Left colon (tissue), 2 donors: ENCODE measurements at regions not wholly inside any gene's neighbourhood (a gene's known extent, or its start where the extent isn't known, plus 50 kb on each side); places are given as distances from the start of the nearest gene placed in this dataset.
"Not testable (repeated sequence)": the region's sequence is repeated elsewhere in the genome, so short reads cannot be mapped to it uniquely, and the experiment has no call there.

Experiments
- ATAC-seq: fragments of 200-7000 bp; cut with Tn5 transposase; one replicate; pipeline ENCODE4 v1.9.1; 2020; ENCODE audit warnings: mild to moderate bottlenecking, moderate library complexity
- DNase-seq, 2 donors: peaks; one replicate each; pipeline ENCODE4 v3.0.0-alpha.2; 2020
- intact Hi-C, 2 donors: fragments of 100-400 bp; cut with DNase I in 1 of 2; cut with micrococcal nuclease in 1 of 2; formaldehyde crosslinking; loops; one replicate each; pipeline versions ENCODE4 v1.11.2 to v1.14.0; 2022; cut with DNase I, micrococcal nuclease
- donor health status: DM: no; HTN: no; CAD: no.
- donor health status: DM: yes; HTN: yes; CAD: no.

- ATAC-seq (no peak), DNase-seq (no peak)
- intact Hi-C loops = no loop called here
These were observed 249.5 kb upstream of the IL12A start for GRCh38 chr3:159739166-159739565.

GRCh38 chr3:159739969-159740368, 248.7 kb upstream of the IL12A start:
- ATAC-seq (no peak), DNase-seq (no peak)
- intact Hi-C loops = no loop called here

- DNase-seq (no peak), ATAC-seq (no peak)
- intact Hi-C loops = no loop called here
These were observed 247.4 kb upstream of the IL12A start for GRCh38 chr3:159741281-159741680.

- ATAC-seq = no peak
These were observed 240.2 kb upstream of the IL12A start for GRCh38 chr3:159748425-159748824.

GRCh38 chr3:159749406-159749805, 239.2 kb upstream of the IL12A start:
- intact Hi-C loops = no loop called here
- no peak for DNase-seq
- ATAC-seq = peak; percentile 37

More at GRCh38 chr3:159748425-159748824, 240.2 kb upstream of the IL12A start:
- intact Hi-C loops = no loop called here
- no peak for DNase-seq

GRCh38 chr3:159751146-159751545, 237.5 kb upstream of the IL12A start:
- DNase-seq (no peak), ATAC-seq (no peak)
- intact Hi-C loops = no loop called here

GRCh38 chr3:159751752-159752151, 236.9 kb upstream of the IL12A start:
- ATAC-seq = no peak

GRCh38 chr3:159756279-159757207, 232.1 kb upstream of the IL12A start:
- intact Hi-C loops, DNase-seq, ATAC-seq: not testable (repeated sequence)

More at GRCh38 chr3:159751752-159752151, 236.9 kb upstream of the IL12A start:
- DNase-seq = no peak
- intact Hi-C loops = no loop called here

GRCh38 chr3:159757341-159758060, 231.1 kb upstream of the IL12A start:
- ATAC-seq (no peak), DNase-seq (no peak)
- intact Hi-C loops = no loop called here

GRCh38 chr3:159760046-159760445, 228.6 kb upstream of the IL12A start:
- intact Hi-C loops = no loop called here
- ATAC-seq = no peak
- no peak for DNase-seq

- intact Hi-C loops = no loop called here
- DNase-seq (peak in 1 of 2 donors; percentile 53), ATAC-seq (no peak)
These were observed 227.3 kb upstream of the IL12A start for GRCh38 chr3:159761369-159761768.

- DNase-seq (no peak), ATAC-seq (no peak)
- intact Hi-C loops = no loop called here
These were observed 226.6 kb upstream of the IL12A start for GRCh38 chr3:159761848-159762635.

GRCh38 chr3:159763011-159763601, 225.5 kb upstream of the IL12A start:
- intact Hi-C loops = no loop called here
- DNase-seq (peak; percentile 44 to 62), ATAC-seq (peak; percentile 38)

GRCh38 chr3:159763602-159764489, 224.8 kb upstream of the IL12A start:
- intact Hi-C loops = no loop called here
- peak; percentile 90 for ATAC-seq
- peak; percentile 77 to 78 for DNase-seq

GRCh38 chr3:159764490-159765029, 224.1 kb upstream of the IL12A start:
- DNase-seq = peak in 1 of 2 donors; percentile 44
- no peak for ATAC-seq
- intact Hi-C loops = no loop called here

GRCh38 chr3:159765030-159765859, 223.4 kb upstream of the IL12A start:
- peak; percentile 27 for ATAC-seq
- peak; percentile 43 to 74 for DNase-seq
- intact Hi-C loops = no loop called here

GRCh38 chr3:159765860-159766294, 222.8 kb upstream of the IL12A start:
- intact Hi-C loops = no loop called here
- no peak for DNase-seq
- ATAC-seq = no peak
